Activated CD8-positive, alpha-beta T cell treated with anti-CD3 and anti-CD28 coated beads for 36 hours (primary cell): ENCODE measurements at regions not wholly inside any gene's neighbourhood (a gene's known extent, or its start where the extent isn't known, plus 50 kb on each side); places are given as distances from the start of the nearest gene placed in this dataset.

ENCODE experiments used
- ATAC-seq: fragments of 200-7000 bp; cut with Tn5 transposase; one replicate; pipeline ENCODE4 v1.10.0; 2021; ENCODE audit warnings: mild to moderate bottlenecking, moderate library complexity
- CTCF ChIA-PET: fragments of 350-600 bp; sonication (Branson Sonifier 250); formaldehyde crosslinking; loops from one replicate; lab custom pipeline; 2021; ENCODE audit warnings: antibody characterized with exemption; lab: Charles Lee
- POLR2A ChIA-PET: fragments of 350-600 bp; sonication (Branson Sonifier 250); formaldehyde crosslinking; loops from one replicate; lab custom pipeline; 2021; ENCODE audit warnings: antibody characterized with exemption; lab: Charles Lee
- DNase-seq: peaks from one replicate; pipeline ENCODE4 v3.0.0-alpha.2; 2020
- H3K27ac Mint-ChIP-seq: one replicate; pipeline ENCODE4 v1.8.0; 2021; ENCODE audit warnings: mild to moderate bottlenecking, mixed read lengths
- H3K27me3 Mint-ChIP-seq: one replicate; pipeline ENCODE4 v1.8.0; 2021; ENCODE audit warnings: mixed read lengths
- H3K36me3 Mint-ChIP-seq: one replicate; pipeline ENCODE4 v1.8.0; 2021; ENCODE audit warnings: low read depth, mixed read lengths
- H3K4me1 Mint-ChIP-seq: one replicate; pipeline ENCODE4 v1.8.0; 2021; ENCODE audit warnings: low read depth, mixed read lengths
- H3K4me3 Mint-ChIP-seq: one replicate; pipeline ENCODE4 v1.8.0; 2021; ENCODE audit warnings: mild to moderate bottlenecking, moderate library complexity, mixed read lengths
- H3K9me3 Mint-ChIP-seq: one replicate; pipeline ENCODE4 v1.8.0; 2021; ENCODE audit warnings: mixed read lengths
- intact Hi-C: fragments of 100-400 bp; cut with micrococcal nuclease; formaldehyde crosslinking; loops from one replicate; pipeline ENCODE4 v1.10.0; 2022
- TF ChIP-seq, protein P1 (sequence below): fragments of 200-600 bp; IDR thresholded peaks from one replicate; pipeline ENCODE4 v1.8.0; 2022; ENCODE audit warnings: antibody characterized with exemption, mild to moderate bottlenecking

DNA sequence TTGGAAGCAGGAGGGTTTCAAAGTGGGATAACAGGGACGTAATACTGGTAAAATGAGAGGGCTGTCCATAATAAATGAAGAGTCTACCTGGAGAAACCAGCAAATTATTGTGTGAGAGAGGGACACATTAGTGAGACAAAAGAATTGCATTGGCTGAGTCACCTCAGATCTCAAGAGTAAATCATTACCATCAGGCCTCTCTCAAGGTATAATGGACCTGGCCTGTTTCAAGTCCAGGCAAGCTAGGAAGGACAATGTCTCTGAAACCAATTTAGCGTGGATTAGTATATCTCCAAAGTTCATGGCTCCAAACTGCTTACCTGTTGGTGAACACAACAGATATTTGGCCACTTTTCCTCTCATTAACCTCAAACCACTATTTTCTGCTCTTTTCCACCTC lies 471.4 kb downstream of the CMPK2 start:
- intact Hi-C loops = no loop called here
- TF ChIP-seq, protein P1, sequence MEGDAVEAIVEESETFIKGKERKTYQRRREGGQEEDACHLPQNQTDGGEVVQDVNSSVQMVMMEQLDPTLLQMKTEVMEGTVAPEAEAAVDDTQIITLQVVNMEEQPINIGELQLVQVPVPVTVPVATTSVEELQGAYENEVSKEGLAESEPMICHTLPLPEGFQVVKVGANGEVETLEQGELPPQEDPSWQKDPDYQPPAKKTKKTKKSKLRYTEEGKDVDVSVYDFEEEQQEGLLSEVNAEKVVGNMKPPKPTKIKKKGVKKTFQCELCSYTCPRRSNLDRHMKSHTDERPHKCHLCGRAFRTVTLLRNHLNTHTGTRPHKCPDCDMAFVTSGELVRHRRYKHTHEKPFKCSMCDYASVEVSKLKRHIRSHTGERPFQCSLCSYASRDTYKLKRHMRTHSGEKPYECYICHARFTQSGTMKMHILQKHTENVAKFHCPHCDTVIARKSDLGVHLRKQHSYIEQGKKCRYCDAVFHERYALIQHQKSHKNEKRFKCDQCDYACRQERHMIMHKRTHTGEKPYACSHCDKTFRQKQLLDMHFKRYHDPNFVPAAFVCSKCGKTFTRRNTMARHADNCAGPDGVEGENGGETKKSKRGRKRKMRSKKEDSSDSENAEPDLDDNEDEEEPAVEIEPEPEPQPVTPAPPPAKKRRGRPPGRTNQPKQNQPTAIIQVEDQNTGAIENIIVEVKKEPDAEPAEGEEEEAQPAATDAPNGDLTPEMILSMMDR = no peak
- no peaks in the 10 kb centered on the region for H3K36me3 Mint-ChIP-seq
- H3K4me1 Mint-ChIP-seq = no peaks in the 10 kb centered on the region
- H3K27ac Mint-ChIP-seq = no peak overlapping the region
- DNase-seq (no peak), ATAC-seq (no peak)
- CTCF ChIA-PET = no interaction called here
- H3K4me3 Mint-ChIP-seq = no peak overlapping the region
- POLR2A ChIA-PET = no interaction called here
- H3K27me3 Mint-ChIP-seq = no peaks in the 10 kb centered on the region
- H3K9me3 Mint-ChIP-seq = peaks cover 4% of the 10 kb centered on the region

DNA sequence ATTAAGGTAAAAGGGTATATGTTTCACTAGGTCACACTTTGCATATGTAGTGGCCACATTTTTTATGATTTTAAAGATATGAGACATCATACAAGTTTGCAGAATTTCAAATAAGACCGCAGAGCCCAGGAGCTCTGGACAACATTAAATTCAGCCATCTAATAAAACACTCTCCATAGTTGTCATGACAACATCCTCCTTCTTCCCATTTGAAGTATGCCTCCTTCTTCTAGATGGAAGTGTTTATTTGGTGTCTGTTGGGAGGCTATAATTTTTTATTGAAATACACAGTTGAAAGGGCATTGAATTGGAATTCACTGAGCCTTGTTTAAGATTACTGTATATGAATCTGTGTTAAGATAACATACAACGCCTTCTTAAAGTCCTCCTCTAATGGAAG lies 467.3 kb downstream of the CMPK2 start:
- Mint-ChIP-seq H3K36me3 (no peaks in the 10 kb centered on the region), H3K27me3 (no peaks in the 10 kb centered on the region), H3K4me3 (no peak overlapping the region), H3K27ac (no peak overlapping the region), H3K4me1 (no peaks in the 10 kb centered on the region), H3K9me3 (no peaks in the 10 kb centered on the region)
- intact Hi-C loops = no loop called here
- ChIA-PET CTCF (no interaction called here), POLR2A (no interaction called here)
- ATAC-seq = no peak
- no peak for DNase-seq
- TF ChIP-seq, protein P1 = no peak

DNA sequence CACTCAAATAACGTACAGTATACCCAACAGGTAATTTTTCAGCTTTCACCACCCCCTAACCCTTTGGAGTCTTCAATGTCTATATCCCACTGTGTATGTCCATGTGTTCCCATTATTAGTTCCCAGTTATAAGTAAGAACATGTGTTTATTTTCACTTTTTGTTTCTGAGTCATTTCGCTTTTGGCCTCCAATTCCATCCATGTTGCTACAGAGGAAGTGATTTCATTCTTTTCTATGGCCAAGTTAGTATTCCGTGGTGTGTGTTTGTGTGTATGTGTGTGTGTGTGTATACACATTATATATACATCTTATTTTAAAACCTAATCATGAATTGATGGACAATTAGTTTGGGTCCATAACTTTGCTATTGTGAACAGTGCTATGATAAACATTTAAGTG lies 464.4 kb downstream of the CMPK2 start:
- ChIA-PET POLR2A (no interaction called here), CTCF (no interaction called here)
- DNase-seq = no peak
- no peaks in the 10 kb centered on the region for H3K27me3 Mint-ChIP-seq
- intact Hi-C loops = no loop called here
- no peaks in the 10 kb centered on the region for H3K36me3 Mint-ChIP-seq
- ATAC-seq = no peak
- H3K27ac Mint-ChIP-seq = no peak overlapping the region
- TF ChIP-seq, protein P1 = no peak
- H3K4me1 Mint-ChIP-seq = no peaks in the 10 kb centered on the region
- no peak overlapping the region for H3K4me3 Mint-ChIP-seq
- H3K9me3 Mint-ChIP-seq = no peaks in the 10 kb centered on the region

DNA sequence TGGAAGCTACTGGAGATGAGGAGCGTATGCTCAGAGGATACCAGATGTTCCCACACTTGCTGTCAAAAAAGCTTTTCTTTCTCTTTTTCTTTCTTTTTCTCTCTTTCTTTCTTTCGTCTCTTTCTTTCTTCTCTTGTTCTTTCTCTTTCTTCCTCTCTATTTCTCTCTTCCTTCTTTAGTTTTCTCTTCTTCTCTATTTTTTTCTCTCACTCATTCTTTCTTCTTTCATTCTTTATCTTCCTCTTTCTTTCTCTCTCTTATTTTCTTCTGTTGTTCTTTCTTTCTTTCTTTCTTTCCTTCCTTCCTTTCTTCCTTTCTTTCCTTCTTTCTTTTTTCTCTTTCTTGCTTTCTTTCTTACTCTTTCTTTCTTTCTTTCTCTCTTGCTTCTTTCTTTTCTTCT lies 457.6 kb downstream of the CMPK2 start:
- H3K27ac Mint-ChIP-seq = no peak overlapping the region
- ATAC-seq (no peak), DNase-seq (no peak)
- TF ChIP-seq, protein P1 = peak; percentile 43
- H3K27me3 Mint-ChIP-seq = no peaks in the 10 kb centered on the region
- intact Hi-C loops = no loop called here
- H3K4me1 Mint-ChIP-seq = no peaks in the 10 kb centered on the region
- H3K36me3 Mint-ChIP-seq = no peaks in the 10 kb centered on the region
- no peak overlapping the region for H3K4me3 Mint-ChIP-seq
- CTCF ChIA-PET = no interaction called here
- POLR2A ChIA-PET = interaction anchor here (0.6 kb wide), 1 partner anchor 511 kb away, joined by 3 read pairs; no protein-coding TSS in a partner anchor
- H3K9me3 Mint-ChIP-seq = no peaks in the 10 kb centered on the region

DNA sequence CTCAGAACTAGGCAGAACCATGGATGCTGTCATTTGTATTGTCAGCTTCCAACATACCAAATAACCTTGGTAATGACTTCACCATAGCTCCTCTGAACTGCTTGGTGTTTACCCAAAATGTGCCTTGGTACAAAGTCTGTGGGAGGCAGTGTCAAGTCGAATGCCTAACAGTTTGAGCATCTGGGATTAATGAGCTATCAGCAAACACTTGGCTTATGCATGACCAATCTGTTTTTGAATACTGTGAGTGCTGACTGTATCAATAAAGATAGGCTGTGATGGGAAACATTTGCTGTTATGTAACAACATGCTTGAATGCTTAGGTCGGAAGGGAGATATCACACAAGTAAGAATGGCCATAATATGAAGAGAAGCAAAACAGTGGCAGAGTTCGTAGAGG lies 455.4 kb downstream of the CMPK2 start:
- intact Hi-C loops = no loop called here
- Mint-ChIP-seq H3K9me3 (no peaks in the 10 kb centered on the region), H3K4me3 (no peak overlapping the region), H3K4me1 (no peaks in the 10 kb centered on the region), H3K27me3 (no peaks in the 10 kb centered on the region), H3K36me3 (no peaks in the 10 kb centered on the region), H3K27ac (no peak overlapping the region)
- no peak for ATAC-seq
- TF ChIP-seq, protein P1 = no peak
- DNase-seq = no peak
- POLR2A ChIA-PET = no interaction called here
- CTCF ChIA-PET = no interaction called here
